ENCODE measurements at regions not wholly inside any gene's neighbourhood (a gene's known extent, or its start where the extent isn't known, plus 50 kb on each side); places are given as distances from the start of the nearest gene placed in this dataset.

DNA sequence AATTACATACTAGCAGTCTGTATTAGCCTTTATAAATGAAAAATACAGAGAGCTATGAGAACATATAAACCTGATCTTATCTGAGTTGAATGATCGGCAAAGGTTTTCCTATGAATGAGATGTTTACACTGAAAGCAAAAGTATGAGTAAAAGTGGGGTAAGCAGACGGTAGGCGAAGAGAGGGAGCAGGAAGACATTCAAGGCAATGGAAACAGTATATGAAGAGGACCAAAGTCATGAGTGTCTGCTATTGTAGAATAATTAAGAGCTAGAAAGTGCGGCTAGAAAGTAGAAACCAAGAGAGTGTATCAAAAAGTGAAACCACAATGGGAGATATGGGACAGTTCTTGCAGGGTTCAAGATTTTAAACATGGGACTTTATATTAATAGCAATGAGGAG lies 67.0 kb upstream of the TMLHE start:
- DNase-seq = no peak

DNA sequence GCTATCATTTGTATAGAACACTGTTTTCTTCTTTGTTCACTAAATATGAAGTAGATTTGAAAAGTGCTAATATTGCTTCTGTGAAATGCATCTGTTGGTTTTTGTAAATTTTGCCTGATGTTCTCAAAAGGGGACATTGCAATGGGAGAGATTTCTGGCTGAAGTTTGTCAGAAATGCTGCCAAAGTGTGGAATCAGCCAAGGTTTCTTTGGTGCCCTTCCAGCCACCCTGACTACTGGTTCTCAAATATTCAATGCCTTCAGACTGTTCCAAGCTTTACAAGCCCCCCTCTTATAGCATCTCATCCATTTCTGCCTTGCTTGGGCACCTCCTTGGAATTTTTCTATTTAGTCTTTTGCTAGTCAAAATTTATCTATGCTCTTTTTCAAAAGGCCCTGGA lies 60.6 kb upstream of the TMLHE start:
- no peak for DNase-seq

DNA sequence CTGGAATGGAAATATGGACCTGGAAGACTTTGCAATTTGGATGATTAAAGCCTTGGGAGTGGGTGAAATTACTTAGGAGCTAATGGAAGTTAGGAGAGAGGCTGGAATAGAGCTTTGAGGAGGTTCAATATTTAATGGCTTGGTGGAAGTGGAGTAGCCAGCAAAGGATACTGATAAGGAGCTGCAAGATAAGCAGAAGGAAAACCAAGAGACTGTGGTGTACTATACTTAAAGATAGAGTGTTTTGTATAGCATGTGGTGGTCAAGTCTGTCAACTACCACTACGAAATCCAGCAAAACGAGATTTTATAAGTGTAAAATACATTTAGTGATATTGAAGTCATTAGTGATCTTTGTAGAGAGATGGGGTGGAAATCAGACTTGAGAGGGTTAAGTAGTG lies 54.0 kb upstream of the TMLHE start:
- peak; percentile 52 for DNase-seq

All from OCI-M1 (cell line).